ENCODE measurements at regions not wholly inside any gene's neighbourhood (a gene's known extent, or its start where the extent isn't known, plus 50 kb on each side); places are given as distances from the start of the nearest gene placed in this dataset.

DNA sequence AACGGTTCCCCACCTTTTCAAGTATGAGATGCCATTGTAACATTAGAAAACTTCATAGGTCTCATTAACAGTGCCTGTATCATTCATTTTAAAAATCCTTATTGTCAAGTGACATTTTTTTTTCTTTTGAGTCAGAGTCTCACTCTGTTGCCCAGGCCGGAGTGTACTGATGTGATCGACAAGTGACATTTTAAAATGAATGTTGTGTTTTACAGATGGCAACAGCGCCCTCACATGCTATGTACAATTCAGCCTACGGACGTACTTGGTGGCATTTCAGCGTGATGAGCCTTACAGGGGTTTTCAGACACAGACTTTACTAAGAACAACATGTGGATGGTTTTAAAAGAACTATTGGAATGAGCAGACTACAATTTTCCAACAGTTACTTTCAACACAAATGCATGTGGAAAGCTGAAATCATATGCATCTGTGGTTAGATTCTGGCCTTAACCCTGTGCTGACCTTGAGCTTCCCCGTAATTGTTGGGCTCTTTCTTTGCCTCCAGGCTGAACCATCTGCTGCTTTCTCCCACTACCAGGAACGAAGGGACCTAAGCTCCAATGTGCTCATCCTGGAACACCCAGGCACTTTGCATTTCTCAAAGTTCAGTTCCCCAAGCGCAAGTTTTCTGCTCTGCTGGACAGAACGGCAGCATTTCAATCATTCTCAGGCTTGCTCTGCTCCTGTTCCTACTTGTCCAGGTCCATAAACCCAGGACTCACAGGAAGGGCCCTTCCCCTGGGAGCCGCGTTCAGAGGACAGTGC, 119.9 kb upstream of the NDUFV2 start (continued):
- no peak for TF ChIP-seq NR2C2 (CRISPR knock-in tag; IDR thresholded peaks at IDR 0.05)
- TF ChIP-seq NR2C2 (tag; IDR thresholded peaks at IDR 0.05) = no peak; the same call in 1 of the 2 replicates
- TF ChIP-seq TARDBP (IDR thresholded peaks at IDR 0.05) = no peak
- TF ChIP-seq FOSL1 (tag; conservative IDR thresholded peaks at IDR 0.05) = 0 out of 2 replicates have a peak, but pooled peaks have one; percentile 22
- no peak for TF ChIP-seq LCOR (CRISPR knock-in tag; IDR thresholded peaks at IDR 0.05)
- TF ChIP-seq ZZZ3 (IDR thresholded peaks at IDR 0.05) = no peak
- TF ChIP-seq, protein P1, sequence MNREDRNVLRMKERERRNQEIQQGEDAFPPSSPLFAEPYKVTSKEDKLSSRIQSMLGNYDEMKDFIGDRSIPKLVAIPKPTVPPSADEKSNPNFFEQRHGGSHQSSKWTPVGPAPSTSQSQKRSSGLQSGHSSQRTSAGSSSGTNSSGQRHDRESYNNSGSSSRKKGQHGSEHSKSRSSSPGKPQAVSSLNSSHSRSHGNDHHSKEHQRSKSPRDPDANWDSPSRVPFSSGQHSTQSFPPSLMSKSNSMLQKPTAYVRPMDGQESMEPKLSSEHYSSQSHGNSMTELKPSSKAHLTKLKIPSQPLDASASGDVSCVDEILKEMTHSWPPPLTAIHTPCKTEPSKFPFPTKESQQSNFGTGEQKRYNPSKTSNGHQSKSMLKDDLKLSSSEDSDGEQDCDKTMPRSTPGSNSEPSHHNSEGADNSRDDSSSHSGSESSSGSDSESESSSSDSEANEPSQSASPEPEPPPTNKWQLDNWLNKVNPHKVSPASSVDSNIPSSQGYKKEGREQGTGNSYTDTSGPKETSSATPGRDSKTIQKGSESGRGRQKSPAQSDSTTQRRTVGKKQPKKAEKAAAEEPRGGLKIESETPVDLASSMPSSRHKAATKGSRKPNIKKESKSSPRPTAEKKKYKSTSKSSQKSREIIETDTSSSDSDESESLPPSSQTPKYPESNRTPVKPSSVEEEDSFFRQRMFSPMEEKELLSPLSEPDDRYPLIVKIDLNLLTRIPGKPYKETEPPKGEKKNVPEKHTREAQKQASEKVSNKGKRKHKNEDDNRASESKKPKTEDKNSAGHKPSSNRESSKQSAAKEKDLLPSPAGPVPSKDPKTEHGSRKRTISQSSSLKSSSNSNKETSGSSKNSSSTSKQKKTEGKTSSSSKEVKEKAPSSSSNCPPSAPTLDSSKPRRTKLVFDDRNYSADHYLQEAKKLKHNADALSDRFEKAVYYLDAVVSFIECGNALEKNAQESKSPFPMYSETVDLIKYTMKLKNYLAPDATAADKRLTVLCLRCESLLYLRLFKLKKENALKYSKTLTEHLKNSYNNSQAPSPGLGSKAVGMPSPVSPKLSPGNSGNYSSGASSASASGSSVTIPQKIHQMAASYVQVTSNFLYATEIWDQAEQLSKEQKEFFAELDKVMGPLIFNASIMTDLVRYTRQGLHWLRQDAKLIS (CRISPR knock-in tag; IDR thresholded peaks at IDR 0.05) = no peak
- TF ChIP-seq ARID1B (IDR thresholded peaks at IDR 0.05) = no peak
- TF ChIP-seq KLF16 (IDR thresholded peaks at IDR 0.05) = no peak
- TF ChIP-seq CEBPG (CRISPR knock-in tag; IDR thresholded peaks at IDR 0.05) = no peak
- TF ChIP-seq CEBPG (tag; conservative IDR thresholded peaks at IDR 0.05 in 1 of 2, IDR thresholded peaks at IDR 0.05 in 1 of 2) = no peak
- no peak for TF ChIP-seq ZFP36 (IDR thresholded peaks at IDR 0.05; ENCODE audit: low read depth, low read length, partially characterized antibody)
- no peak for TF ChIP-seq MED1 (CRISPR knock-in tag; IDR thresholded peaks at IDR 0.05; ENCODE audit: borderline replicate concordance)
- TF ChIP-seq TAF1 (IDR thresholded peaks at IDR 0.05; ENCODE audit: control insufficient read depth, extremely low read depth, insufficient read depth, low read length, severe bottlenecking) = no peak
- 0 out of 4 replicates have a peak, but pooled peaks of 1 of the 2 experiments have one; percentile 14 for TF ChIP-seq FOXA3 (CRISPR knock-in tag; conservative IDR thresholded peaks at IDR 0.05 in 1 of 2, IDR thresholded peaks at IDR 0.05 in 1 of 2)
- no peak for TF ChIP-seq PHF20 (IDR thresholded peaks at IDR 0.05; ENCODE audit: partially characterized antibody)
- no peak for TF ChIP-seq PHTF2 (CRISPR knock-in tag; IDR thresholded peaks at IDR 0.05)
- TF ChIP-seq CHD4 (IDR thresholded peaks at IDR 0.05; ENCODE audit: insufficient read depth, insufficient replicate concordance, low read depth, low read length, poor library complexity, severe bottlenecking) = no peak
- 0 out of 2 replicates have a peak, but pooled peaks have one; percentile 10 for TF ChIP-seq HDGF (IDR thresholded peaks at IDR 0.05)
- no peak for TF ChIP-seq NFIC (IDR thresholded peaks at IDR 0.05)
- TF ChIP-seq, protein P2, sequence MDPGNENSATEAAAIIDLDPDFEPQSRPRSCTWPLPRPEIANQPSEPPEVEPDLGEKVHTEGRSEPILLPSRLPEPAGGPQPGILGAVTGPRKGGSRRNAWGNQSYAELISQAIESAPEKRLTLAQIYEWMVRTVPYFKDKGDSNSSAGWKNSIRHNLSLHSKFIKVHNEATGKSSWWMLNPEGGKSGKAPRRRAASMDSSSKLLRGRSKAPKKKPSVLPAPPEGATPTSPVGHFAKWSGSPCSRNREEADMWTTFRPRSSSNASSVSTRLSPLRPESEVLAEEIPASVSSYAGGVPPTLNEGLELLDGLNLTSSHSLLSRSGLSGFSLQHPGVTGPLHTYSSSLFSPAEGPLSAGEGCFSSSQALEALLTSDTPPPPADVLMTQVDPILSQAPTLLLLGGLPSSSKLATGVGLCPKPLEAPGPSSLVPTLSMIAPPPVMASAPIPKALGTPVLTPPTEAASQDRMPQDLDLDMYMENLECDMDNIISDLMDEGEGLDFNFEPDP (CRISPR knock-in tag; IDR thresholded peaks at IDR 0.05) = no peak
- TF ChIP-seq TCF3 (CRISPR knock-in tag; IDR thresholded peaks at IDR 0.05) = no peak
- TF ChIP-seq, protein P3, sequence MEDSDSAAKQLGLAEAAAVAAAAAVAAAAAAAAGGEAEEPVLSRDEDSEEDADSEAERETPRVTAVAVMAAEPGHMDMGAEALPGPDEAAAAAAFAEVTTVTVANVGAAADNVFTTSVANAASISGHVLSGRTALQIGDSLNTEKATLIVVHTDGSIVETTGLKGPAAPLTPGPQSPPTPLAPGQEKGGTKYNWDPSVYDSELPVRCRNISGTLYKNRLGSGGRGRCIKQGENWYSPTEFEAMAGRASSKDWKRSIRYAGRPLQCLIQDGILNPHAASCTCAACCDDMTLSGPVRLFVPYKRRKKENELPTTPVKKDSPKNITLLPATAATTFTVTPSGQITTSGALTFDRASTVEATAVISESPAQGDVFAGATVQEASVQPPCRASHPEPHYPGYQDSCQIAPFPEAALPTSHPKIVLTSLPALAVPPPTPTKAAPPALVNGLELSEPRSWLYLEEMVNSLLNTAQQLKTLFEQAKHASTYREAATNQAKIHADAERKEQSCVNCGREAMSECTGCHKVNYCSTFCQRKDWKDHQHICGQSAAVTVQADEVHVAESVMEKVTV (CRISPR knock-in tag; IDR thresholded peaks at IDR 0.05) = peak; percentile 84

Measured in K562 (cell line).